ENCODE measurements at regions not wholly inside any gene's neighbourhood (a gene's known extent, or its start where the extent isn't known, plus 50 kb on each side); places are given as distances from the start of the nearest gene placed in this dataset.
"Not testable (repeated sequence)": the region's sequence is repeated elsewhere in the genome, so short reads cannot be mapped to it uniquely, and the experiment has no call there.

- not testable (repeated sequence) for TF ChIP-seq EZH2 (IDR thresholded peaks at IDR 0.05; ENCODE audit: low read length)
- TF ChIP-seq, protein P1, sequence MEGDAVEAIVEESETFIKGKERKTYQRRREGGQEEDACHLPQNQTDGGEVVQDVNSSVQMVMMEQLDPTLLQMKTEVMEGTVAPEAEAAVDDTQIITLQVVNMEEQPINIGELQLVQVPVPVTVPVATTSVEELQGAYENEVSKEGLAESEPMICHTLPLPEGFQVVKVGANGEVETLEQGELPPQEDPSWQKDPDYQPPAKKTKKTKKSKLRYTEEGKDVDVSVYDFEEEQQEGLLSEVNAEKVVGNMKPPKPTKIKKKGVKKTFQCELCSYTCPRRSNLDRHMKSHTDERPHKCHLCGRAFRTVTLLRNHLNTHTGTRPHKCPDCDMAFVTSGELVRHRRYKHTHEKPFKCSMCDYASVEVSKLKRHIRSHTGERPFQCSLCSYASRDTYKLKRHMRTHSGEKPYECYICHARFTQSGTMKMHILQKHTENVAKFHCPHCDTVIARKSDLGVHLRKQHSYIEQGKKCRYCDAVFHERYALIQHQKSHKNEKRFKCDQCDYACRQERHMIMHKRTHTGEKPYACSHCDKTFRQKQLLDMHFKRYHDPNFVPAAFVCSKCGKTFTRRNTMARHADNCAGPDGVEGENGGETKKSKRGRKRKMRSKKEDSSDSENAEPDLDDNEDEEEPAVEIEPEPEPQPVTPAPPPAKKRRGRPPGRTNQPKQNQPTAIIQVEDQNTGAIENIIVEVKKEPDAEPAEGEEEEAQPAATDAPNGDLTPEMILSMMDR (optimal IDR thresholded peaks at IDR 0.05 in 1 of 3, IDR thresholded peaks at IDR 0.05 in 1 of 3, conservative IDR thresholded peaks at IDR 0.05 in 1 of 3; ENCODE audit: extremely low read depth in 1 of 3, insufficient read depth in 2 of 3, low read length in 3 of 3) = not testable (repeated sequence)
These were observed 345.1 kb upstream of the POT1 start for GRCh38 chr7:125274742-125275141.

Data from keratinocyte (primary cell).